HFF-Myc (cell line): ENCODE measurements at regions not wholly inside any gene's neighbourhood (a gene's known extent, or its start where the extent isn't known, plus 50 kb on each side); places are given as distances from the start of the nearest gene placed in this dataset.

Source experiments
- DNase-seq: peaks from one replicate; pipeline ENCODE4 v3.0.0-alpha.2; 2011; ENCODE audit warnings: low read depth; ENCODE audit errors: extremely low read depth
- H3K4me3 ChIP-seq: replicated peaks from 2 replicates; pipeline ENCODE4 v1.5.1; 2011; ENCODE audit warnings: low read depth, mild to moderate bottlenecking, control low read depth, low read length
- CTCF ChIP-seq: IDR thresholded peaks from 2 replicates; pipeline ENCODE4 v1.5.1; 2012; ENCODE audit warnings: mild to moderate bottlenecking, low read depth, low read length, control low read depth; ENCODE audit errors: missing control alignments

DNA sequence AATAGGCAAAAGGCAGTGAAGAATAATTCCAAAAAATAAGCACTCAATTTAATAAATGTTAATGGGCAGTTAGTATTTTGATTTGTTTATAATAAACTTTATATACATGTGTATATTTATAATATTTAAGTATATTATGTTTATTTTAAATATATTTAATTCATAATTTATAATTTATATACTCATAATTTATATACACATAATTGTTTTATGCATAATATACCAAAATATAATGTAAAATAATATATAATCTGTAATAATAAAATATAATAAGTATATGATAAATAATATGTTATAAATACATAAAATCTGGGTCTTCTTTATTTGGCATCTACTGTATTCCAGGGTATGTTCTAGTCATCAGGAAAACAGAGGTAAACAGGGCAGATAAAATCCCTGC is 100.2 kb upstream of the ARID2 start:
- no peak overlapping the region for H3K4me3 ChIP-seq
- DNase-seq, result no peak
- no peak for TF ChIP-seq CTCF

DNA sequence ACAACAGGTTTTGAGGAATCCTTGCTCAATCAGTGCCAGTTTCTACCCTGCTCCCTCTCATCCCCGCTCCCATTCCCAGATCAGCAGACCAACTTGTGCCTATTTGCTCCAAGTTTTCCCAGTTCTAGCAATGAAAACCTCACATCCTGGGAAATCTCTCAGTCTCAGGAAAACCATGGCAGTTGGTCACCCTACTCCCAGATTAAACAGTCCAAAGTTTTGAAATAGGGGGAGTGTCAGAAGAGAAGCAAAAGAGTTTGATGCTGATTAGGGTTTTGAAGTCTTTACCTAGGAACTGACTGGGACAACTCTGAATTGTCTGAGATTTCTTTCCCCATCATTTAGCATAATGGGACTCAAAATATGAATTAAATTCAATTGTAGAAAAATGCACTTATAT is 95.8 kb upstream of the ARID2 start:
- no peak for TF ChIP-seq CTCF
- DNase-seq, result no peak
- no peak overlapping the region for H3K4me3 ChIP-seq

DNA sequence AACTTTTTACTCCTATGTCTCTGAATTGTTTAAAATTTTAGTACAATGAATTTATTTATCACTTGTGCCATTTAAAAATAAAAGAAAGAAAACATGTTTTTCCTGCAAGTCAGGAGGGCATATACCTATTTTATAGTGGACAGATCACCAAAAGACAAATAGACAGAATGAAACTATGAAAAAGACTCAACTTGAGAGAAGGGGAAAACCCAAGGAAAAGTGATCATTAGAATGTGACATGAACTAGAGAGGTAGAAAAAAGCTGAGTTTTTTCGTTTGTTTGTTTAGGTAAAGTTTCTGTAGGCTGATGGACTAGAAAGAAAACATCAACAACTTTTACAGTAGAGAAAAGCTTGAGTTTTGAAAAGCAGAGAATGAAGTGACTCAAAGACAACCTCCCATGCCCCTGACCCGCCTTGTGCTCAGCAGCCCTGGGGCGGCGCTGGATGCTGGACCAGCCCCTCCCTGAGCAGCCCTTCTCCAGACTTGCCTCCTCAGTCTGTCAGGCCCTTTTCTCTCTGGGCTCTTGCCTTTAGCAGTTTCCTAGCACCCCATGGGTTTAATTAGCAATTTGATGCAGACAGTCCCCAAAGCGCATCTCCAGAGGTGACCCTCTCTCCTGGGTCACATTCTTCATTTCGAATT is 95.1 kb upstream of the ARID2 start:
- TF ChIP-seq CTCF, result no peak
- H3K4me3 ChIP-seq, result no peak overlapping the region
- no peak for DNase-seq

DNA sequence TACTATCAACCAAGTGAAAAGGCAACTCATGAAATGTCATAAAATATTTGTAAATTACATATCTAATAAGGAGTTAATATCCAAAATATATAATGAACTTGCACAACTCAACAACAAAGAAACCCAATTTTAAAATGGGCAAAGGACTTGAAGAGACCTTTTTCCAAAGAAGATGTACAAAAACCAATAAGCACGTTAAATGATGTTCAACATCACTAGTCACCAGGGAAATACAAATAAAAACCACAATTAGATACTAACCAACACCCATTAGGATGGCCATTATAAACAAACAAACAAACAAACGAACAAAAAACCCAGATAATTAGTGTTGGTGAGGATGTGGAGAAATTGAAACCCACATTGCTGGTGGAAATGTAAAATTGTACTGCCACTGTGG is 92.3 kb upstream of the ARID2 start:
- no peak for TF ChIP-seq CTCF
- no peak for DNase-seq
- no peak overlapping the region for H3K4me3 ChIP-seq

DNA sequence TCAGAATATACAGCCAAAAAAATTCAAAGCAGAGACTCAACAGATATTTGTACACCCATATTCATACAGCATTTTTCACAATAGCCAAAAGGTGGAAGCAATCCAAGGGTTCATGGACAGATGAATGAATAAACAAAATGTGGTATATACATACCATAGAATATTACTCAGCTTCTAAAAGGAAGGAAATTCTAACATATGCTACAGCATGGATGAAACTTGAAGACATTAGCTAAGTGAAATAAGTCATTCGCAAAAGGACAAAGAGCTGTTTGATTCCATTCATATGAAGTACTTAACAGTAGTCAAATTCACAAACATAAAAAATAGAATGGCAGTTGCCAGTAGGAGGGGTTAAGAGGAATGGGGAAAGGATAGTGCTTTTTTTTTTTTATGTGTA is 91.8 kb upstream of the ARID2 start:
- no peak for TF ChIP-seq CTCF
- peak; percentile 51 for DNase-seq
- H3K4me3 ChIP-seq, result no peak overlapping the region

DNA sequence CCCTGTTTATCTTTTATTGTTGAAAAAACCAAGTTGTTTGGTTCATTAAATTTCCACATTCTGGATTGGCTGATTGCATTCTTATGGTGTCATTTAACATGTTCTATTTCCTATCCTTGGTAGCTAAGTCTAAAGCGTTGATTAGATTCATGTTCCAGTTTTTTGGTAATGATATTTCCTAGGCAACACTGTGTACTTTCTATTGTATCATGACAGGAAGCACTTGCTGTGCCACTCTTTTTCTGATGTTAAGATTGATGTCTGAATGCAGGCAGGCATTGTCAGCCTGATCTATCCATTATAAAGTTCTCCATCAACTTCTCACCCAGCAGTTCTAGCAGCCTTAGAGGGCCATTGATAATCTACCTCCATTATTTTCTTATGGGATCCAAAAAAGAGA is 91.1 kb upstream of the ARID2 start:
- DNase-seq, result no peak
- no peak for TF ChIP-seq CTCF
- no peak overlapping the region for H3K4me3 ChIP-seq

GRCh38 chr12:45644541-45644940 is 85.0 kb upstream of the ARID2 start:
- TF ChIP-seq CTCF, result no peak

More at GRCh38 chr12:45644541-45644940, 85.0 kb upstream of the ARID2 start:
- no peak overlapping the region for H3K4me3 ChIP-seq
- peak; percentile 51 for DNase-seq
